ENCODE measurements at regions not wholly inside any gene's neighbourhood (a gene's known extent, or its start where the extent isn't known, plus 50 kb on each side); places are given as distances from the start of the nearest gene placed in this dataset.

DNA sequence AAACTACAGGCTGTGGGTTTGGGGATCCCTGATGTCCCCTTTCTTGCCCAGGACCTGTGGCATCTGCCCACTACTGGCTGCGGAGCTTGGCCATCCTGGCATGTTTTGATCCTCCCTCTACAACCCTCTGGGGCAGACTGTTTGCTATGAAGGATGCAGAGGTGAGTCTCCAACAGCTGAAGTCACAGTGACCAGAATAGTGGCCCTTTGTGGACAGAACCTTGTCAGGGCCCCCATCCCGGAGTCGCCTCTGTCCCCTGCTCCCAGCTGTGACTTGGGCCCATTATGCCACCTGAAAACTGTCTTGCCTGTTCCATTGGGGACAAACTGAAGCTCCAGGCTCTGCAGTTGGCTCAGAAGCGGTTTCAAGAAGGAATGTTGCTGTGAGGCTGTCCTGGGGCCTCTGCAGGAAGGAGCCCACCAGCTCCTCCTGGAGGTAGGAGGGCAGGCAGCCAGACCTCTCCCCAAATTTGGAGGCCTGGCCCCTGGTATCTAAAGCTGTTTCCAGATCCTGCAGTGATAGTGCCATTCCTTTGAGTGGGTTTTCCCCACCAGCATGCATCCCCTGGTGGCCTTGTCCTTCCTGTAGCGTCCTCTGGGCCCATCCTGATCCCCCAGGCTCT is 93.3 kb downstream of the BARX1 start:
- Histone ChIP-seq H3K27me3 (replicated peaks; ENCODE audit: insufficient read depth) (no peaks in the 10 kb centered on the region), H3K9me3 (no peaks in the 10 kb centered on the region), H3K4me3 (no peak overlapping the region), H3K4me1 (ENCODE audit: control insufficient read depth in 1 of 2, low read depth in 2 of 2) (no peaks in the 10 kb centered on the region), H3K27ac (no peak overlapping the region), H3K36me3 (no peaks in the 10 kb centered on the region)
- TF ChIP-seq, protein P1, sequence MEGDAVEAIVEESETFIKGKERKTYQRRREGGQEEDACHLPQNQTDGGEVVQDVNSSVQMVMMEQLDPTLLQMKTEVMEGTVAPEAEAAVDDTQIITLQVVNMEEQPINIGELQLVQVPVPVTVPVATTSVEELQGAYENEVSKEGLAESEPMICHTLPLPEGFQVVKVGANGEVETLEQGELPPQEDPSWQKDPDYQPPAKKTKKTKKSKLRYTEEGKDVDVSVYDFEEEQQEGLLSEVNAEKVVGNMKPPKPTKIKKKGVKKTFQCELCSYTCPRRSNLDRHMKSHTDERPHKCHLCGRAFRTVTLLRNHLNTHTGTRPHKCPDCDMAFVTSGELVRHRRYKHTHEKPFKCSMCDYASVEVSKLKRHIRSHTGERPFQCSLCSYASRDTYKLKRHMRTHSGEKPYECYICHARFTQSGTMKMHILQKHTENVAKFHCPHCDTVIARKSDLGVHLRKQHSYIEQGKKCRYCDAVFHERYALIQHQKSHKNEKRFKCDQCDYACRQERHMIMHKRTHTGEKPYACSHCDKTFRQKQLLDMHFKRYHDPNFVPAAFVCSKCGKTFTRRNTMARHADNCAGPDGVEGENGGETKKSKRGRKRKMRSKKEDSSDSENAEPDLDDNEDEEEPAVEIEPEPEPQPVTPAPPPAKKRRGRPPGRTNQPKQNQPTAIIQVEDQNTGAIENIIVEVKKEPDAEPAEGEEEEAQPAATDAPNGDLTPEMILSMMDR (IDR thresholded peaks at IDR 0.05), result no peak
- ATAC-seq (ENCODE audit: insufficient number of reproducible peaks, low FRiP score, low read depth), result no peak
- DNase-seq (ENCODE audit: low spot score), result no peak

DNA sequence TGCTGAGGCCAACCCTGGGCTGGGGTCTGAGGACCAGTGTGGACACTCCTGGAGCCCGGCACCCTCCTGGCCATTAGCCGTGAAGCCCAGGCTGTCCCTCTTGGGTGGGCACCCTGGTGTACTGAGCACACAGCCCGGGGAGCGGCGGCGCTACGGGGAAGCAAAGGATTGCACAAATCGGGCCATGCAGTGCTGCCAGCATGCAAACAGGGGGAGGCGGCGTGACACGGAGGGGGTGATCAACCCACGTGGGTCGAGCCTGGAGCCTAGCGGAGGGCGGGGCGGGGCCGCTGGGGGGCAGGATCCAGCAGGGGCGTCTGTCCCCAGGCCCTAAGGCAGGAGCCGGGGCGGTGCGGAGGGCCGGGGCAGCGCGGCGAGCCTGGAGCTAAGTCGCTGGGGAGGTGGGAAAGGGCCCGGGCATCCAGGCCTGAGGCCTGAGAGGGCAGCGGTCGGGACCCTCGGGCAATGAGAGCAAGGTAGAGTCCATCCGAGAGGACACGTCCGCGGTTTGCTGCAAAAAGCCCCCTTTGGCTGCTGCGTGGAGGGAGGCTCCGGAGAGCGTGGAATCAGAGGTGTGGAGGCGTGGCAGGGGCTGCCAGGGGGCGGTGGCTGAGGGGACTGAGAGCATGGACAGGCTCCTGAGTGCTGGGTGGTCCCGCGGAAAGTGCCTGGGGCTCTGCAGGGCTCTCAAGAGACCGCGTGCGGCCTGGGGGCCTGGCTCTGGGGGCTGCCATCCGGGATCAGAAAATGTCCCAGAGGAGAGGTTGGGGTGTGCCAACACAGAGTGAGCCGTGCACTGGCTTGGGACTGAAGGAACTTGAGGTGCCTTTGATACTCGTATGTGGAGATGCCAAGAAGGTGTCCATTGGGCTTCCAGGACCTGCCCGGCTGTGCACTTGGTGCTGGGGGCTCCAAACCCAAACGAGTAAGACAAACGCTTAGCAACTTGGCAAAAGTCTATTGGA is 94.2 kb downstream of the BARX1 start:
- no peaks in the 10 kb centered on the region for H3K9me3 ChIP-seq
- H3K4me1 ChIP-seq (ENCODE audit: control insufficient read depth in 1 of 2, low read depth in 2 of 2), result no peaks in the 10 kb centered on the region
- DNase-seq (ENCODE audit: low spot score) (no peak), ATAC-seq (ENCODE audit: insufficient number of reproducible peaks, low FRiP score, low read depth) (no peak)
- TF ChIP-seq, protein P1 (IDR thresholded peaks at IDR 0.05), result no peak
- H3K4me3 ChIP-seq, result no peak overlapping the region
- no peaks in the 10 kb centered on the region for H3K36me3 ChIP-seq
- no peaks in the 10 kb centered on the region for H3K27me3 ChIP-seq (replicated peaks; ENCODE audit: insufficient read depth)
- H3K27ac ChIP-seq, result no peak overlapping the region

DNA sequence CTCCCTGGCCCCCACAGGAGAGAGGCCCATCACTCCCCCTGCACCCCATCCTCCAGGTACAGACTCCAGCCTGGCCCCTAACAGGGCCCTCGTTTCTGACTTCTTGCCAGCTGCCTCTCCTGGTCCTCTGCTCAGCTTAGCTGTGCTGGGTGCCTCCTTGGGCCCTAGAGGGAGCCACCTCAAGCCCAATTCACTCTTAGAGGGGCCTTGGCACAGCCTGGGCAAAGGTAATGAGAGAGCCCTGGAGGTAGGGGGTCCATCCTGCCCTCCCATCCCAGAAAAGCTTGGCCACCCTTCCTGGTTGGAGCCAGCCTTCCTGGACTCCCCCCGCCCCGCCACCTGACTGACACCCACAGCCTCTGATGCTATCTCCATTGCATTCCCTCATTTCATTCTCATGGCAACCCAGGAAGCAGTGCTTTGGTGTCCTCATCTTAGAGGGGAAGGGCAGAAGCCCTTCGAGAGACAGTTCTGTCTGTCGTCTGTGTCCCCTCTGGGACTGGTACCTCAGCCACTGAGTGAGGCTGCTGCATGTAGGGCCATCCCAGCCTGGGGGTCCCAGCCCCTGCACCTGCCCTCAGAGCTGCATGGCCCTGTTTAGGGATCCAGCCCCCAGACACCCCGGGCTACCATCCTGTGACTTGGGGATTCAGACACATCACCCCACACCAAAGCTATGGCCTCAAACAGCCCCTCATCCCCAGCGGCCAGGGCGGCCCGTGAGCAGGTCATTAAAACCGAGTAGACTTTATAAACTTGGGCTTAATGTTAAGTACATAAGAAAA is 95.5 kb downstream of the BARX1 start:
- no peaks in the 10 kb centered on the region for H3K9me3 ChIP-seq
- no peak for ATAC-seq (ENCODE audit: insufficient number of reproducible peaks, low FRiP score, low read depth)
- H3K27ac ChIP-seq, result no peak overlapping the region
- no peaks in the 10 kb centered on the region for H3K4me1 ChIP-seq (ENCODE audit: control insufficient read depth in 1 of 2, low read depth in 2 of 2)
- DNase-seq (ENCODE audit: low spot score), result no peak
- H3K4me3 ChIP-seq, result no peak overlapping the region
- no peaks in the 10 kb centered on the region for H3K36me3 ChIP-seq
- TF ChIP-seq, protein P1 (IDR thresholded peaks at IDR 0.05), result no peak
- no peaks in the 10 kb centered on the region for H3K27me3 ChIP-seq (replicated peaks; ENCODE audit: insufficient read depth)

DNA sequence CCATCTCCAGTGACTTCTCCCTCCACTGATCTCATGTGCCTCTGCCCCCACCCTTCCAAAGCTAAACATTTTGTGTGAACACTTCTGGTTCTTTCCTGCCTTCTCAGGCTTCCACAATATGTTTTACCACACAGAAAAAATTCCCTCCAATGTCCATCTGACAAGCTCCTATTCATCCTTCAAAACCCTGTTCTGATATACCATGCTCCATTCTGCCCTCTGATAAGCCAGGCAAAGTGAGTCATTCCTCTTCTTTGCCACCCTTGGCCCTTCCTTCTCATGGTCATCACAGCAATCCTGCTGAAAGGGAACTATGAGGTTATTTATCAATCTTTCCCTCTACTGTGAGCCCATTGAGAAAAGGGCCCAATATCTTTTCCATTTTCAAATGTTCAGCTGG is 97.6 kb downstream of the BARX1 start:
- no peaks in the 10 kb centered on the region for H3K36me3 ChIP-seq
- H3K4me1 ChIP-seq (ENCODE audit: control insufficient read depth in 1 of 2, low read depth in 2 of 2), result no peaks in the 10 kb centered on the region
- H3K9me3 ChIP-seq, result no peaks in the 10 kb centered on the region
- TF ChIP-seq, protein P1 (IDR thresholded peaks at IDR 0.05), result no peak
- no peak overlapping the region for H3K4me3 ChIP-seq
- no peaks in the 10 kb centered on the region for H3K27me3 ChIP-seq (replicated peaks; ENCODE audit: insufficient read depth)
- no peak overlapping the region for H3K27ac ChIP-seq
- no peak for ATAC-seq (ENCODE audit: insufficient number of reproducible peaks, low FRiP score, low read depth)
- no peak for DNase-seq (ENCODE audit: low spot score)

DNA sequence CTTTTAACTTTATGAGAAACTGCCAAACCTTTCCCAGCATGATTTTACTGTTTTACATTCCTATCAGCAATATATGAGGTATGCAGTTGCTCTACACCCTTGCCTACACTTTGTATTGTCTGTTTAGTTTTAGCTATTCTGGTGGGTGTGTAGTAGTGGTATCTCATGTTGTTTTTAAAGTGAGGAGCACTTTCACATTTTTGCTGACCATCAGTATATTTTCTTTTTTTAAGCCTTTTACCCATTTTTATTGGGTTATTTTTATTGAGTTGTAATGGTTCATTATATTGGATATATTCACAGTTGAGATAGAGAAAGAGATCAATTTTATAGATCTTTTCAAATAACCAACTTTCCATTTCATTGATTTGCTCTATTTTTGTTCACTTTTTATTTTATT is 102.4 kb downstream of the BARX1 start:
- no peaks in the 10 kb centered on the region for H3K27me3 ChIP-seq (replicated peaks; ENCODE audit: insufficient read depth)
- DNase-seq (ENCODE audit: low spot score), result no peak
- no peak overlapping the region for H3K4me3 ChIP-seq
- H3K4me1 ChIP-seq (ENCODE audit: control insufficient read depth in 1 of 2, low read depth in 2 of 2), result no peaks in the 10 kb centered on the region
- H3K27ac ChIP-seq, result no peak overlapping the region
- H3K36me3 ChIP-seq, result no peaks in the 10 kb centered on the region
- no peaks in the 10 kb centered on the region for H3K9me3 ChIP-seq
- TF ChIP-seq, protein P1 (IDR thresholded peaks at IDR 0.05), result no peak
- ATAC-seq (ENCODE audit: insufficient number of reproducible peaks, low FRiP score, low read depth), result no peak
